K562 (cell line): ENCODE measurements at regions not wholly inside any gene's neighbourhood (a gene's known extent, or its start where the extent isn't known, plus 50 kb on each side); places are given as distances from the start of the nearest gene placed in this dataset.
A peak's percentile ranks its signal among the peaks of the same experiment; 100 is the strongest.

Experiments used
- ARID3B ChIP-seq: fragments of 250-450 bp; sonication (Bioruptor Pico); IDR thresholded peaks from 2 replicates; pipeline ENCODE4 v1.4.0; 2020; ENCODE audit warnings: borderline replicate concordance
- CBX1 ChIP-seq: sonication (generic); IDR thresholded peaks from 2 replicates; pipeline ENCODE4 v1.6.1; 2016; ENCODE audit warnings: antibody characterized with exemption, low read depth, mild to moderate bottlenecking
- CREM ChIP-seq: IDR thresholded peaks from 2 replicates; pipeline ENCODE4 v1.6.1; 2014; ENCODE audit warnings: antibody characterized with exemption, low read depth
- EWSR1 ChIP-seq: fragments of 450-650 bp; IDR thresholded peaks from 2 replicates; pipeline ENCODE4 v1.6.1; 2018; ENCODE audit warnings: borderline replicate concordance, mild to moderate bottlenecking, low read depth, moderate library complexity; ENCODE audit not compliant: partially characterized antibody
- FOXJ2 ChIP-seq: fragments of 200-800 bp; sonication (Bioruptor generic); IDR thresholded peaks from 2 replicates; pipeline ENCODE4 v1.6.1; 2016; ENCODE audit warnings: missing genetic modification characterization, missing compliant biosample characterization
- HDGF ChIP-seq: fragments of 450-650 bp; IDR thresholded peaks from 2 replicates; pipeline ENCODE4 v1.6.1; 2016
- HMGN3 ChIP-seq: IDR thresholded peaks from 2 replicates; pipeline ENCODE4 v1.6.1; 2011; ENCODE audit warnings: borderline replicate concordance, low read depth, mild to moderate bottlenecking, mixed read lengths, low read length; ENCODE audit not compliant: insufficient read length; ENCODE audit errors: extremely low read depth
- OTX1 ChIP-seq: fragments of 450-650 bp; formaldehyde crosslinking; IDR thresholded peaks from 2 replicates; pipeline ENCODE4 v1.4.0; 2022; ENCODE audit warnings: mild to moderate bottlenecking
- PHB2 ChIP-seq: fragments of 450-650 bp; IDR thresholded peaks from 2 replicates; pipeline ENCODE4 v1.6.1; 2017; ENCODE audit warnings: low read depth
- PRPF4 ChIP-seq: fragments of 200-400 bp; formaldehyde crosslinking; IDR thresholded peaks from one replicate; pipeline ENCODE4 v1.6.1; 2017; ENCODE audit warnings: low read length, low read depth, mild to moderate bottlenecking; ENCODE audit not compliant: insufficient read depth, poor library complexity, severe bottlenecking
- RBM14 ChIP-seq: fragments of 200-400 bp; formaldehyde crosslinking; IDR thresholded peaks from 2 replicates; pipeline ENCODE4 v1.6.1; 2018; ENCODE audit warnings: low read depth, mild to moderate bottlenecking, low read length, moderate library complexity, borderline replicate concordance; ENCODE audit not compliant: insufficient read depth
- RBM25 ChIP-seq: fragments of 200-400 bp; formaldehyde crosslinking; IDR thresholded peaks from 2 replicates; pipeline ENCODE4 v1.6.1; 2018; ENCODE audit warnings: low read length, low read depth, moderate library complexity; ENCODE audit not compliant: severe bottlenecking
- SMARCA5 ChIP-seq: fragments of 450-650 bp; IDR thresholded peaks from 2 replicates; pipeline ENCODE4 v1.6.1; 2016
- TARDBP ChIP-seq: fragments of 450-650 bp; IDR thresholded peaks from 2 replicates; pipeline ENCODE4 v1.6.1; 2016
- ZZZ3 ChIP-seq: fragments of 450-650 bp; IDR thresholded peaks from 2 replicates; pipeline ENCODE4 v1.6.1; 2016; ENCODE audit warnings: antibody characterized with exemption, mild to moderate bottlenecking, moderate library complexity
- TF ChIP-seq, protein P1 (sequence below), 2 experiments: fragments of 450-650 bp; formaldehyde crosslinking in 1 of 2; IDR thresholded peaks; 2 replicates each; pipeline versions ENCODE4 v1.4.0 to v1.6.1; 2014 to 2020; ENCODE audit warnings: mild to moderate bottlenecking in 2 of 2, borderline replicate concordance in 1 of 2, low read depth in 1 of 2
- TF ChIP-seq, protein P2 (sequence below): sonication (generic); formaldehyde crosslinking; IDR thresholded peaks from 2 replicates; pipeline ENCODE4 v1.8.1; 2023; ENCODE audit warnings: mild to moderate bottlenecking, missing genetic modification reagents
- TF ChIP-seq, protein P3 (sequence below): fragments of 250-450 bp; sonication (Bioruptor Pico); IDR thresholded peaks from 2 replicates; pipeline ENCODE4 v1.8.0; 2022; ENCODE audit warnings: moderate library complexity, mild to moderate bottlenecking, inconsistent platforms

- TF ChIP-seq, protein P1, sequence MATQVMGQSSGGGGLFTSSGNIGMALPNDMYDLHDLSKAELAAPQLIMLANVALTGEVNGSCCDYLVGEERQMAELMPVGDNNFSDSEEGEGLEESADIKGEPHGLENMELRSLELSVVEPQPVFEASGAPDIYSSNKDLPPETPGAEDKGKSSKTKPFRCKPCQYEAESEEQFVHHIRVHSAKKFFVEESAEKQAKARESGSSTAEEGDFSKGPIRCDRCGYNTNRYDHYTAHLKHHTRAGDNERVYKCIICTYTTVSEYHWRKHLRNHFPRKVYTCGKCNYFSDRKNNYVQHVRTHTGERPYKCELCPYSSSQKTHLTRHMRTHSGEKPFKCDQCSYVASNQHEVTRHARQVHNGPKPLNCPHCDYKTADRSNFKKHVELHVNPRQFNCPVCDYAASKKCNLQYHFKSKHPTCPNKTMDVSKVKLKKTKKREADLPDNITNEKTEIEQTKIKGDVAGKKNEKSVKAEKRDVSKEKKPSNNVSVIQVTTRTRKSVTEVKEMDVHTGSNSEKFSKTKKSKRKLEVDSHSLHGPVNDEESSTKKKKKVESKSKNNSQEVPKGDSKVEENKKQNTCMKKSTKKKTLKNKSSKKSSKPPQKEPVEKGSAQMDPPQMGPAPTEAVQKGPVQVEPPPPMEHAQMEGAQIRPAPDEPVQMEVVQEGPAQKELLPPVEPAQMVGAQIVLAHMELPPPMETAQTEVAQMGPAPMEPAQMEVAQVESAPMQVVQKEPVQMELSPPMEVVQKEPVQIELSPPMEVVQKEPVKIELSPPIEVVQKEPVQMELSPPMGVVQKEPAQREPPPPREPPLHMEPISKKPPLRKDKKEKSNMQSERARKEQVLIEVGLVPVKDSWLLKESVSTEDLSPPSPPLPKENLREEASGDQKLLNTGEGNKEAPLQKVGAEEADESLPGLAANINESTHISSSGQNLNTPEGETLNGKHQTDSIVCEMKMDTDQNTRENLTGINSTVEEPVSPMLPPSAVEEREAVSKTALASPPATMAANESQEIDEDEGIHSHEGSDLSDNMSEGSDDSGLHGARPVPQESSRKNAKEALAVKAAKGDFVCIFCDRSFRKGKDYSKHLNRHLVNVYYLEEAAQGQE (IDR thresholded peaks at IDR 0.05; ENCODE audit: borderline replicate concordance), result no peak
- TF ChIP-seq, protein P1 (CRISPR knock-in tag; IDR thresholded peaks at IDR 0.05; ENCODE audit: low read depth), result no peak
- TF ChIP-seq, protein P2, sequence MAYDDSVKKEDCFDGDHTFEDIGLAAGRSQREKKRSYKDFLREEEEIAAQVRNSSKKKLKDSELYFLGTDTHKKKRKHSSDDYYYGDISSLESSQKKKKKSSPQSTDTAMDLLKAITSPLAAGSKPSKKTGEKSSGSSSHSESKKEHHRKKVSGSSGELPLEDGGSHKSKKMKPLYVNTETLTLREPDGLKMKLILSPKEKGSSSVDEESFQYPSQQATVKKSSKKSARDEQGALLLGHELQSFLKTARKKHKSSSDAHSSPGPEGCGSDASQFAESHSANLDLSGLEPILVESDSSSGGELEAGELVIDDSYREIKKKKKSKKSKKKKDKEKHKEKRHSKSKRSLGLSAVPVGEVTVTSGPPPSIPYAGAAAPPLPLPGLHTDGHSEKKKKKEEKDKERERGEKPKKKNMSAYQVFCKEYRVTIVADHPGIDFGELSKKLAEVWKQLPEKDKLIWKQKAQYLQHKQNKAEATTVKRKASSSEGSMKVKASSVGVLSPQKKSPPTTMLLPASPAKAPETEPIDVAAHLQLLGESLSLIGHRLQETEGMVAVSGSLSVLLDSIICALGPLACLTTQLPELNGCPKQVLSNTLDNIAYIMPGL, result no peak
- TF ChIP-seq ZZZ3 (no peak), RBM14 (no peak), RBM25 (no peak), ARID3B (CRISPR knock-in tag) (no peak), FOXJ2 (tag) (no peak), HMGN3 (no peak), HDGF (no peak), TARDBP (peak; percentile 100), PHB2 (no peak), OTX1 (CRISPR knock-in tag) (no peak), PRPF4 (no peak), EWSR1 (no peak), SMARCA5 (0 out of 2 replicates have a peak, but pooled peaks have one; percentile 37), CREM (peak; percentile 100), CBX1 (no peak)
- TF ChIP-seq, protein P3, sequence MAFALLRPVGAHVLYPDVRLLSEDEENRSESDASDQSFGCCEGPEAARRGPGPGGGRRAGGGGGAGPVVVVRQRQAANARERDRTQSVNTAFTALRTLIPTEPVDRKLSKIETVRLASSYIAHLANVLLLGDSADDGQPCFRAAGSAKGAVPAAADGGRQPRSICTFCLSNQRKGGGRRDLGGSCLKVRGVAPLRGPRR (CRISPR knock-in tag), result no peak
Observed at GRCh38 chr1:3992103-3992556, 92.1 kb upstream of the C1orf174 start (continued).
